Endometrium (tissue), 2 donors: ENCODE measurements at regions not wholly inside any gene's neighbourhood (a gene's known extent, or its start where the extent isn't known, plus 50 kb on each side); places are given as distances from the start of the nearest gene placed in this dataset.

Experiments used
- FAIRE-seq: peaks from 2 replicates; lab custom pipeline; 2012; peaks lifted over from hg19 to GRCh38; lab: Jason Lieb, UNC
- donor health status: control.
- donor health status: control.

DNA sequence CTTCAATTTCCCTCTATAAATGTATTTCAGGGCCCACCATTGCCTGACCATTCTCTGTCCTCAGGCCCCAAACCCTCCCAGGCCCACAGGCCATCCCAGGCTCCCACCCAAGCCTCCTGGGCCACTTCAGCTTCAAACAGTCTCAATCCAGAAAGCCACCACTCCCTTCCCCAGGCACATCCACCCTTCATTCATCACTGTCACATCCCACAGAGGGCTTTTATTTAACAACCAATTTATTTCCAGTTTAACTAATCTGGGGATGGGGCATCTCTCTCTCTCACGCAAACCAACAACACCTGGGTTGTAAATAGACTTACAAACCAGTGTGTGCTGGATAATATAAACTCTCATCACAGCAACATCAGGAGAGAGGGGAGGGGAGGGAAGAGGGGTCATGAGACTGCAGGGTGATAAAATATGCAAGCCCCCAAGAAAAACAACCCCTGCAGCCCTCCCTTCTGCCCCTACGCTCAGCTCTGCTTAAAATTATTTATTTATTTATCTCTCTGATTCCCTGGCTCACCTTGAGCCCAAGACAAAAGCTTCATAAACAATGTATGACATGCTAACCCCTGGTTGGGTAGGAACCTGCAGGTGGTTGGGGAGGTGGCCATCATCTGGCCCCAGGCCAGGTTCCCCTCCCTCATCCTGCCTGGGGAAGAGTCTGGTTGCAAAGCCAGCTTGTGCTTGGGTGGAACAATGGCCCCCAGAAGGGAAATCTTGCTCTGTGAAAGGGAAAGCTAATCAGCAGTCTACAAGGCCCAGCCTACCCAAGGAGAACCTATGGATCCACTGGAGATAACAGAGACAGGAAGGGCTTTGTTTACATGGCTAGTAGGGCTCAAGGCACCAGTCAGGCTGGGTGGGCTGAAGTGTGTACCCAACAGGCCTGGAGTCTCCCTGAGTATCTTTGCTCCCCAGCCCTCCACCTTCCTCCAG lies 359.2 kb downstream of the BUD13 start:
- FAIRE-seq, result no peak

DNA sequence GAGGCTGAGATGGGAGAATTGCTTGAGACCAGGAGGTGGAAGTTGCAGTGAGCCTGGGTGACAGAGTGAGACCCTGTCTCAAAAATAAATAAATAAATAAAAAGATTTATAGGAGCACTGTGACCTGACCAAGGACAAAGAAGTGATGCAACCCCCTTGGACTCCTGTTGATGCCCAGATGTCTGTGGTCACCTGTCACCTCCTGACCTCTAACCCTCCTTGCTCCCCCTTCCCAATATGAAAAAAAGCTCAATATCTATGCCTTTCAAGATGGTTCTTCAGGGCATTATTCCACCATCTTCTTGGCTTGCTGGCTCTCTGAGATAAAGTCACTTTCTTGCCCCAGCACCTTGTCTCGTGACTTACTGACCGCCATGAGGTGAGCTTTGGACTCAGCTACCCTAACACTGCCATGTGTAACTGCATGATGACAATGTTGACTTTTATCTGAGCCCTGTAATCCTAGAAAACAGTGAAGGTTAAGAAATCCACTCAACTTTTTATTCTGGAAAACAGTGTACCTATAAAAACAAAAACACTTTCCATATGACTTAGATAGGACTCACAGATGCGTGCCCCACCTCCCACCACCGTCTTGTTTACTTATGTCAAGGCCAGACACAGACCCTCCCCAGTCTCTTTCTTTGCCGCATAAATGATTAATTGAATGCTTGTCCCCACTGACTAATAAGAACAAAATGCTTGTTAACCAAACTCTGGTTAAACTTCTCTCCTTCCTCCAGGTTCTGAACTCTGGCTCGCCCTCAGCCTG lies 360.5 kb downstream of the BUD13 start:
- FAIRE-seq, result no peak

DNA sequence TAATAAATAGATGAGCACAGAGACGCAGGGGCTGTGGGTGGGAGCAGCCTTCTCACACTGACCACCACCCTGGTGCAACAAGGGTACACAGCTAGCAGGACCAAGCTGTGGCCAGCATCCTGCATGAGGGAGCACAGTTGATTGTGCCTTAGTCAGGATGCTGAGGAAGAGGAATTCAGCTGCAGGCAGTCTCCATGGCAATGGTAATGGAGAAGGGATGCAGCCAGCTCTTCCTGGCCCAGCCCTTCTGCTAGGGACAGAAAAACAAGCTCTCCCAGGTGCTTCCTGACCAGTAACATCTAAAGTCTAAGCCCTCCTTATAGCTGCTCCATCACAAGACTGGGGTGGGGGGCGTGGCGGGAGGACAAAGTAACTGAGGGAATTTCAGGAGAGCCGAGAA lies 363.5 kb downstream of the BUD13 start:
- FAIRE-seq, result no peak

DNA sequence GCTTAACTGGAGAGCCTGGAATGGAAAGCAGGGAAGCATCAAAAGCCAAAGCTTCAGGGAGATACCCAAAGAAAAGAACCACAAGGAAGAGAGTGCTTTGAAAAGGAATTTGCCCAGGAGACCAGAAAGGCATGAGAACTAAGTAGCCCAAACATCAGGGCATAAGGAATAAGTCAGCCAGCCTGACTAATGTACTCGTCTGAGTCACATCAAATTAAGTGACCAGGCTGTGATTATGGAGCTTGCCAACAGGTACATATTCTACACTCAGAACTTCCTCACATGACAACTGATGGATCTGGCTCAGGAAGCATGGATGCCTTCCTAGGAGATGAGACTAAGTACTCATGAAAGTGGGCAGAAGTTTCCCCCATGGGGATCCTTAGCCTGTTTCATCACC lies 366.7 kb downstream of the BUD13 start:
- FAIRE-seq, result no peak

DNA sequence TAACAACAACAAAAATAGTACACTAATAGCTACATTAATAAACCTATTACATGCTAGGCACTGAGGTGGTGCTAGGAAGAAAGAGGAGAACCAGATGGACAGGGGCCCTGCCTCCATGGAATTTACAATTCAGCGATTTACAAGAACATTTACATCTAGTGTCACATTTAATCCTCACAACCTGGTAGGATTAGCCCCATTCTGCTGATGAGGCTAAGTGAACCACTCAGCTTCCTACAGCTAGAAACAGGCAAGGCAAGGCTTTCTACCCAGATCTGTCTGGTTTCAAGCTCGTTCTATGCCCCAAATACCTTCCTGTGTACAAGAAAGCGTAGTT lies 368.4 kb downstream of the BUD13 start:
- no peak for FAIRE-seq

DNA sequence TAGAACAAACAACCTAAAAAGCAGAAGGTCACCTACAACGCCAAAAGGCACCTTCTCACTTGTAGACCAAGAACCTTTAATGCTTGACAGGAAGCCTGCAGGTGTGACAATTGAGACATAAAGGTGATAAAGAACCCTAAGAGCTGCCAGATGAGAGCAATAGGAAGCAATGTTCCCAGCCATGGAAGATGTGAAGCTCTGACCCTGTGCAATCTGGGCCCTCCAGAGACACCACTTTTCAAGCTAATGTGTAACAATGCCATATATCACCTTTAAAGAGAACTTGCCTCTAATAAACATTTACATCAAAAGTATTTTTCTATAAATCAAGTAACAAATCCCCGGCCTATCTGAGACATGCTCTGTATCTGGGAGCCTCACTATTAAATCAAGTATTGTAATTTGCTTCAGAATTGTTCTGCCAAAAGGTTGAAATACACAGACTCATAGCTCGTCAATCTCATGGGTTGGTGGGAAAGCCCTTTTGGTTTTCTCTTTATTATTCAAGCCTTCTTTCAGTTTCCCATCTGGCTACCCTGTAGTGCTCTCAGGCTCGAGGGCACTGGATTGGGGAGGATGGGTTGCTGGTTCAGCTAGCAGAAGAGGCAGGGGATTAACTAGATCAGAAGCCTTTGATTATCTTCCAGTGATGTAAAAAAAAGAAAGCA lies 368.9 kb downstream of the BUD13 start:
- no peak for FAIRE-seq

DNA sequence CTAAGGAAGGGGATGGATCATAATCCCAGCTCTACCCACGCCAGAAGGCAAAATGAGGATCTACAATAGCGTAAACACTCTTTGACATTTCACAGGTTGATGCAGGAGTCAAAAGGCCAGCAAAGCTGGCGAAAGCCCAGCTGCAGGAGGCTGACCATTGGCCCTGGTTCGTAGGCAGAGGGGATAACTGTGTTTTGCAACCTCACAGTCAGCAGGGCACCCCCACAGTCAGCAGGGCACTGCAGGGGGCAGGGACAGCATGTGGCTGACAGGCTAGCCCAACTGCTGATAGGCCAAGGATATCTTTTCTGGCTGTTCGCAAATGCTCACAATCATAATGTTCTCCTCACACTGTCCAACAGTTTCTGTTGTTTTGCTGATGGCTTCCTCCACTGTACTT lies 372.7 kb downstream of the BUD13 start:
- no peak for FAIRE-seq

DNA sequence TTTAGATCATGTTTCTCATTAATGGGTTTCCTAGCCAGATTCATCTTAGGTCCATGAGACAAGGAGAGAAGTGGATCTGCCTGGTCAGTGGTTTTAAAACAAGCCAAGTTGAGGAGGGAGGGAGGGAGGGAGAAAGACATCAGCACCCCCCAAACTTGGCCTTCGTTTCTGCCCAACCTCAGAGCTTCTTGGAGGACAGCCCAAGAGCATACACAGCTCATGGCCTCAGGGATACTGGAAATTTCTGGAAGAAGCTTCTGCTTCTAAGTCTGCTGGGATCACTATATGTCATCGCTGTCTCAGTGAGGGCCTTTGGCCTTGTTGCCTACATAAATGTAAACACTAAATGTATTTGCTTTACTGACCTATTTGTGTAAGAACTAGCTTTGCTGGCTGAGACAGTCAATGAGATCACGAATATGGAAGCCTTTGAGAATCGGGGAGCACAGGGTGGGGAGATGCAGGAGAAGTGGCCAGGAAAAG lies 375.1 kb downstream of the BUD13 start:
- FAIRE-seq, result no peak

DNA sequence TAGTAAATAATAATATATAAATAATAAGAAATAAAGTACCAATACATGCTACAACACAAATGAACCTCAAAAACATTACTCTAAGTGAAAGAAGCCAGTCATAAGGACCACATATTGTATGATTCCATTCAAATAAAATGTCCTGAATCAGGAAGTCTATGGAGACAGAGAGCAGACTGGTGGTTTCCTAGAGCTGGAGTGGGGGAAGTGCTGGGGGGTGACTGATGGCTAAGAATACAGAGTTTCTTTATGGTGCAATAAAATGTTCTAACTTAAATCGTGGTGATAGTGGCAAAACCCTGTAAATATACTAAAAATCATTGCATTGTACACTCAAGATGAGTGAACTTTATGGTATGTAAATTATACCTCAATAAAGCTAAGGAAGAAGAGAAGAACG lies 376.5 kb downstream of the BUD13 start:
- no peak for FAIRE-seq

DNA sequence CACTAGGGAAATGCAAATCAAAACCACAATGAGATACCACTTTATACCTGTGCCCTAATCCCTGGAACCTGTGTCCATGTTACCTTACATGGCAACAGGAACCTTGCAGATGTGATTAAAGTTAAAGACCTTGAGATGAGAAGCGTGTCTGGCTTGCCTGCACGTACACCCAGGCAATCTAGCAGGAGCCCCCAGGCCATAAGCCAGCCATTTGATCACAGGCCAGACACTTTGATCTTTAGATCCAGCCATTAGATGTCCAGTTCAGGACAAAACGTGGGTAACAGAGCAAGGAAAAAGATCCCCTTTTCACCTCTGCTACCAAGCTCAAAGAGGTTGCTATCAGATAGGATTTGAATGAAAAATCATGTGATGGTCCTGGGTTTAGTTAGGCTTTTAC lies 378.8 kb downstream of the BUD13 start:
- no peak for FAIRE-seq

DNA sequence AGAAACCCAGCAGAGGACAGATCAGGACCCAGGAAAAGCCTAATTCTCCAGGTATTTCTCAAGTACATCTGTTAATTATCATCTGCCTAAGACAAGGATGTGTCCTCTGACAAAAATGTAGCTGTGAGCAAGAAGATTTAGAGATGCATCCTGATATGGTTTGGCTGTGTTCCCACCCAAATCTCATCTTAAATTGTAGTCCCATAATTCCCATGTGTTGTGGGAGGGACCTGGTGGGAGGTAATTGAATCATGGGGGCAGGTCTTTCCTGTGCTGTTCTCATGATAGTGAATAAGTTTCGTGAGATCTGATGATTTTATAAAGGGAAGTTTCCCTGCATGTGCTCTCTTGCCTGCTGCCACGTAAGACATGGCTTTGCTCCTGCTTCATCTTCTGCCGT lies 381.8 kb downstream of the BUD13 start:
- FAIRE-seq, result no peak

DNA sequence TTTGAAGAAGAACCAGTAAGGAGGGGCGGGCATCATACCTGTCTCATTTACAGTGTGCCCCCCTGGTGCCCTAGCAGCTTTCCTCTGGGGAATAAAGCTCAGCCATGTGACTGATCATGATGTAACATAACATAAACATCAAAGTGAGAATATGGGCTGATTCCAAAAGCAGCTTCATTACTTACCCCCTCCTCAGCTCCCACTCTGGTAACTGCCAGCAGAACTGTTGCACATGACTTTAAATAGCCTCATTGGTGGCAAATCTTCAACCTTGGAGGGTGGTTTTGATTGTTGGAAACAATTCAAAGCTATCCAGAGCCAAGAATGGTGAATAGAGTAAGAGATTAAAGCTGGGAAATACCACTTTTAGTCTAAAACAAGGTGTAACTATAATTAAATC lies 384.6 kb downstream of the BUD13 start:
- no peak for FAIRE-seq

DNA sequence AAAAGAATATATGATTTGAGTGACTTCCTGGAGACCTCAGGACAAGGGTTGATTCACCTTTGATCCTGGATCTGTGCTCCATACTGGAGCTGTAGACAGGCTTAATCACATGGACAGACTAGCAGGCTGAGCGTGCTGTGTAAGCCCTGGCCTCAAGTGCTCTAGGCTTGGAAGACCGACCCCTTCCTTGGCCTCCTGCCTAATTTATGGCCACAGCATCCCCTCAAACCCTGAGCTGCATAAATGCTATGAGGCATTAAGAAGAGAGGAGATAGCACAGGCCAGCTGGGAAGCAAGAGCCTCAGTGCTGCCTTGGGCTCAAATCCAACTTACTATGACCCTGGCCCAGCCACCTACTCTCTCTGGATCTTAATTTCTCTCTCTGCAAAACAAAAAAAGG lies 385.1 kb downstream of the BUD13 start:
- no peak for FAIRE-seq

DNA sequence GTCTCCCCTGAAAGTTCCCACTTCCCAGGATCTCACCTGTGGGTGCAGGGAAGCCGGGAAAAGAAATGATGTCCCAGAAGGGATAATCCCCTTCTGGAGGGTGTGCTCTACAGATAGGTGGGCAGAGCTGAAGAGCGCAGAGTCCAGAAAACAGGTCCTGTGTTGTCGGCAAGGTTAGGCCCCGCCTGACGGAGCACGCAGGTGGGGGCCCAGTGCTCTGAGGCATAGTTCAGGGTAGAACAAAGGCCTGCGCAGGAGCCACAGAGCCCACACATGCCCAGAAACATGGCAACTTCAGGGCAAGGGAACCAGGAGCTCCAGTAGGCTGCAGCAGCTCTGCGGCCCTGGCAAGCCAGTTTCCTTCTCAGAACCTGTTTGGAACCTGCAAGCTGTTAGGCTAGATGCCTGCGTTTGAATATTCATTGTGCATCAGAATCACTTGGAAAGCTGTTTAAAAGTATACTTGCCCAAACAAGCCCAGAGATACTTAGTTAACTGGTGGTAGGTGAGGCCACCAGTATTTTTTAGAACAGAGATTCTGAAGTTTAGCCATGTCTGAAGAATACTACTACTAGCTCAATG lies 386.6 kb downstream of the BUD13 start:
- FAIRE-seq, result no peak

DNA sequence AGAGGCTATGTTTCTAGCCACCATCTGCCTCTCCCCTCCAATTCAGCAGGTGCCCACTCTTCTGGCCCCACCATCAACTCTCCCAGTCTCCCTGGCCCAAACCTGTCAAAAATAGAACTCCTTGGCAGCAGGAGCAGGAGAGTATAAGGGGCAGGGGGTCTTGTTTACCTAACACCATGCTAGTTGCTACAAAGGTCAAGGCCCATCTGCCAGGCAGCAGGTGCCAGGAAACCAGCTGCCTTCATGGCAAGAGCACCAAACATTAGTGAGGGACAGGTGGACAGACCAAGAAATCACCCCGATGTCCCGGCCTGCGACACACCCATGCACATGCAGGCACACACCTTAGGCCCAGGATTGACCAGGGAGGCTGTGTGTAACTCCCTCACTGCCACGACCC lies 387.9 kb downstream of the BUD13 start:
- no peak for FAIRE-seq

DNA sequence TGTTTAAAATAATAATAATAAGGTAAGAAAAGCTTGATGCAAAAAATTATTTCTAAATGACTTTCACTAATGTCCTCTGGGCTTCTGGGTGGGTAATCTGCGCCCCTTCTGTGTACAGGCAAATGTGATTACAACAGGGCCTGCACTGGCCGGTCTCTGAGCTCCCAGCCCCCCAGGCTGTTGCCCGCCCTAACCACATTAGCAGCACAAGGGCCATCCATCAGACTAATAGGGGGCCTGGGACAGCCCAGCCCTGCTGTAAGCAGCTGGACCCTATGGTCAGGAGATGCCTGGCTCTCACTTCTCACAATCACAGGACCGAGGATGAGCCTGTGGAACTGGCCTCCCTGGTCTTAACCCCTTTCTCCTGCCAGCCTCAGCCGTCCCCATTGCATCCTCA lies 388.4 kb downstream of the BUD13 start:
- no peak for FAIRE-seq

DNA sequence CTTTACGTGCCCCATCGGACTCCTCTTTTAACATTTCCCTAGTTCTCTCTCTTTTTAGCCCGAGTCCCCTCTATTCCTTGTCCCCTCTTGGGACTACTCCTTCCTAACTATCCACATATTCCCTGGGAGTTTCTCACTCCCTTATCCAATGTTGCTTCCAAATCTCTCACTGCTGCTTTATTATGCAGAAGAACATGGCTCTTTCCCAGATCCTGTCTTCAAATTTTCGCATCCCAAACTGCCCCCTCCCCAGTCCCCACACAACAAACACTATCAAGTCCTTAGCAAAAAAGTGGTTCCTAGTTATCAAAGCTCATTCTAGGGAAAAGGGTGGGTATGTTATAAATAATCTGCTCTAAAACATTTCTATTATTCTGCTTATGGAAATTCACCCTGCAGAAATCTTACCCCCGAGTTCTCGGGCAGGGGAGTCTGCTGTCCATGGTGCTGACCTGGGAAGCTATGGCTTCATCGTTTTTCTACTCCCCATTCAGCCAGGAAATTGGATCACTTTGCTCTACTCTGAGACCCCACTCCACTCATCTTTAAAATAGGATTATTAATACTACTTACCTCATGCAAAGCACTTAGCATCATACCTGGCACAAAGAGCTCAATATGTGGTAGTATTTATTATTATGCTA lies 393.5 kb downstream of the BUD13 start:
- FAIRE-seq, result no peak

DNA sequence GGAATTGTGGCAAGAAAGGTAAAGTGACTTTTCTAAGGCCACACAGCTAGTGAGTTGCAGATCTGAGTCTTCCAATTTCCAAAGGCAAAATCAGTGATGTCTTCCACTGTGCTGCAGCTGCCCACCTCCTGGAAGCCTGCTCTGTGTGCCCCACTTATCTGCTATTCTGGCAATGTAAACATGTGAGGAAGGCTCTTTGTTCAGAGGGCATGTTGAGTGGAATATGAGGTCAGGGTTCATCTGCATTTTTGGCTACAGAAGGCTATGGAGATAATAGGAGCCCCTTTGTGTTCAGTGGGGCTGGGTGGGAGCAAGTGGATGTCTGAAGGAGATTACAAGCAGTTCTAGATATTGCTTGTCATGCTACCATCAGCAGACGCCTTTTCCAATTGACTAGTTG lies 396.2 kb downstream of the BUD13 start:
- no peak for FAIRE-seq

DNA sequence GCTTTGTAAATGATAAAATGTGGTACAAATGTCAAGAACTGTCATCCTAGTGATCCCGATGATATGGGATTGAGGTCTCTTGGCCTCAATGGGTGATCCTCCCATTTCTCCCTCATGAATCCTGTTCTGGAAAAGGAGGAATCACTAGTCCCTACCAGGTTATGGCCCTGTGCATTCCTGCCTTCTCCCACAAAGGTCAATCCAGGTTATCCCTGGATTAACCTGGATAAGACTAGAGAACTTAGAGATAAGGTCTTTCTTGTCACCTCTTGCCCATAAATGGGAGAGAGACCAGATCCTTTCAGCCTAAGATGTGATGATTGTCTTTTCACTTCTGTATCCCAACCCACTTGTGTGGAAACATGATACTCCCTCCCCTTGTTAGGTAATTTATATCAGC lies 396.7 kb downstream of the BUD13 start:
- no peak for FAIRE-seq

DNA sequence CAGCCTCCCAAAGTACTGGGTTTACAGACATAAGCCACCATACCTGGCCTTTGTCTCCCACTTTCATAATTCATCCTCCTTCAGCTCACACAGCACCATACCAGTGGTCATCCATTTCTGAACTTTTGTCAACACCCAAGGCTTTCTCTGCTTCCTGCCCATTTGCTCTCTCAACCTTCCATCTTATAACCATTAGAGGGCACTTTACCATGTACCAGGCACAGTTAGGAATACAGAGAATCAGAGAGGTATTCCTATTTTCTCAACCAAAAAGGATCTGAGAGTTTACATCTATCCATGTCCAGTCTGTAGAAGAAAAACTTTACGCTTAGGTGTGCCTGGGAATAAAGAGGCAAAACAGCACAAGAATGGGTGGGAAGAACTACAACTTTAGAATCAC lies 397.6 kb downstream of the BUD13 start:
- FAIRE-seq, result no peak

DNA sequence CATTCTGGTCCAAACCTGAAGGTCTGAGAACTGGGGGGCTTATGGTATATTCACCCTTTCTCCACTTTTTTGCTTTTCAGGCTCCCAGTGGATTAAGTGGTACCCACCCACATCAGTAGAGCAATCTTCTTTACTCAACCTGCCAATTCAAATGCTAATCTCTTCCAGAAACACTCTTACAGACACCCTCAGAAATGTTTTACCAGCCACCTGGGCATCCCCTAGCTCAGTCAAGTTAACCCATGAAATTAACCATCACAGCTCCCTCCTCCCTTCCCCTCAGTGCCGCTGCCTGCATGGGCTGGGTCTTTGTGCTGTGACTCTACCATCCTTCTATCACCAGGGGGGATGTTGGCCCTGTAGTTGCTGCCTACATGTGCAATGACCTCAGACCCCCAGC lies 398.7 kb downstream of the BUD13 start:
- FAIRE-seq, result no peak
